ENCODE measurements at regions not wholly inside any gene's neighbourhood (a gene's known extent, or its start where the extent isn't known, plus 50 kb on each side); places are given as distances from the start of the nearest gene placed in this dataset.

DNA sequence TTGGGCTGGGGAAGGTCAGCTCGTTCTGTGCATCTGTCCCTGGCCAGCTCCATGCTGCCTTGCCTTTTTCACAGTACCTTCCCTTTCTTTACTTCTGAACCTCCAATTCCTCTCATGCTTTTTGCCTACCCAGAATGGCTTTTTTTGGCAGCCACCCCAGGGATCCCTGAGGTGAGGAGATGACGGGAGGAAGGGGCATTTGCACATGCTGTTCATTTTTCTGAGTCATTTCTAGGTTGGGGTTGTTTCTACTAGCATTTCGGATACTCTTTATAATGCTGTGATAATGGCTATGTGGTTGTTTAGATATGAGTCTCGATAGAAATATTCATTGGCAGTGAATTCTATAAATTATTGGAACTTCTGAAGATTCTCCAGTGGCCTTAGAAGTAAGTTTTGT lies 415.1 kb upstream of the FZD8 start:
- no peak for FAIRE-seq
- DNase-seq (ENCODE audit: insufficient read length): no peak
- TF ChIP-seq TAF1 (IDR thresholded peaks at IDR 0.05; ENCODE audit: borderline replicate concordance, low read depth, low read length) (no peak), POLR2A (IDR thresholded peaks at IDR 0.05; ENCODE audit: low read depth, low read length) (no peak), POLR2AphosphoS5 (IDR thresholded peaks at IDR 0.05; ENCODE audit: low read depth, low read length) (no peak)

DNA sequence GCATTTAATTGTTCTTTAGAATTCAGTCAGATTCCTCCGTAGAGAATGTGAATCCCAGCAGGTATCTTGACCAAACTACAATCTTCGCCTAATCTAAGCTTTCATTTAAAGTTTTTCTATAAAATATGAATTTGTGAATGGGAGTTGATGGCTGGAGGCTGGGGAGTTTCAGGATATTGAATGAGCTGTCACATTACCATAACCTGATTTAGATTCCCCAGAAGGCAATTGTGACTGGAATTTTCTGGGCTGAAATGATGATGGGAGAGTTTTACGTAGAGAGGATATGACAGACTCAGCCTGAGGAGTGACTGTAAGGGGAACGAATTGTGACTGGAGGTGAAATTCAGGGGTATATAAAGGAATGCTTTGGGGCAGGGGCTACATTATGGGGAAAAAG lies 411.7 kb upstream of the FZD8 start:
- FAIRE-seq (no peak), DNase-seq (ENCODE audit: insufficient read length) (no peak)
- TF ChIP-seq TAF1 (IDR thresholded peaks at IDR 0.05; ENCODE audit: borderline replicate concordance, low read depth, low read length): no peak
- no peak for TF ChIP-seq POLR2AphosphoS5 (IDR thresholded peaks at IDR 0.05; ENCODE audit: low read depth, low read length)
- no peak for TF ChIP-seq POLR2A (IDR thresholded peaks at IDR 0.05; ENCODE audit: low read depth, low read length)

DNA sequence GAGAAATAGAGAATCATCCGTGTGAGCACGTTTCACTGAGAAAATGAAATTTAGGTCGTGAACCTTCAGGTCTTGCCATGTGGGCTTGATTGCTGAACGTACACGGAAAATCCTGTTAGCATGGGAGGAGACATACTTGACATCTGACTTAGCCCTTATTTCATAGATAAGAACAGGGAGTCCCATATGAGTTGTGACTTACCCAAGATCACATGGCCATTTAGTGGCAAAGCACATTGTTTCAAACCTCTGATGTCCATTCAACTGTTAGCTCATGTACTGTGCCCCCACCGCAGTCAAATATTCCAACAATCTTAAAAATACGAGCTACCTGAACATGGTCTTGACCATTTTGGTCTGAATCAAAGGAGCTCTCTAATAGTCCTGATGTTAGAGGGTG lies 411.2 kb upstream of the FZD8 start:
- no peak for FAIRE-seq
- DNase-seq (ENCODE audit: insufficient read length): no peak
- TF ChIP-seq POLR2AphosphoS5 (IDR thresholded peaks at IDR 0.05; ENCODE audit: low read depth, low read length): no peak
- no peak for TF ChIP-seq POLR2A (IDR thresholded peaks at IDR 0.05; ENCODE audit: low read depth, low read length)
- no peak for TF ChIP-seq TAF1 (IDR thresholded peaks at IDR 0.05; ENCODE audit: borderline replicate concordance, low read depth, low read length)

DNA sequence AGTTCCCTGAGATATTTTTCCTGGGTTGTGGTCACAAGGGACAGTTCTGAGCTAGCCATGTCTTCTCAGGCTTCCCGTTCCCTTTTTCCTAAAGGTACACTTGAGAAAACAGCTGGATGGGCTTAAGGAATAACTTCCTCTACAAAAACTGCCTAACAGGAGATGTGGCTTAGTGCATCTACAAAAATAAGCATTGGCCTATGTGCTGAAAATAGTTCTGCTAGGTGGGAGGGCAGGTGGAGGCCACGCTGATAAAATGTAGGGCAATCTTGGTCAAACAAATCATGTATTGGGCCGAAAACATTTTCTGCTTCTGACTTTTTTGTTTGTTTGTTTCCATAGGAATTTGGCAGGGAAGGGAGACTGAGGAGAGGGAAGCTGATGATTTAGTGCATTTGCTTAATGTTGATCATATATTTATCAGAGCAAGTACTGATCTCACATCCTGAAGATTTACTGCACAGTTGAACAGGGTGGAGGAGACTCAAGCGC lies 409.4 kb upstream of the FZD8 start:
- DNase-seq (ENCODE audit: insufficient read length): no peak
- TF ChIP-seq TAF1 (IDR thresholded peaks at IDR 0.05; ENCODE audit: borderline replicate concordance, low read depth, low read length) (no peak), POLR2AphosphoS5 (IDR thresholded peaks at IDR 0.05; ENCODE audit: low read depth, low read length) (no peak), POLR2A (IDR thresholded peaks at IDR 0.05; ENCODE audit: low read depth, low read length) (no peak)
- no peak for FAIRE-seq

DNA sequence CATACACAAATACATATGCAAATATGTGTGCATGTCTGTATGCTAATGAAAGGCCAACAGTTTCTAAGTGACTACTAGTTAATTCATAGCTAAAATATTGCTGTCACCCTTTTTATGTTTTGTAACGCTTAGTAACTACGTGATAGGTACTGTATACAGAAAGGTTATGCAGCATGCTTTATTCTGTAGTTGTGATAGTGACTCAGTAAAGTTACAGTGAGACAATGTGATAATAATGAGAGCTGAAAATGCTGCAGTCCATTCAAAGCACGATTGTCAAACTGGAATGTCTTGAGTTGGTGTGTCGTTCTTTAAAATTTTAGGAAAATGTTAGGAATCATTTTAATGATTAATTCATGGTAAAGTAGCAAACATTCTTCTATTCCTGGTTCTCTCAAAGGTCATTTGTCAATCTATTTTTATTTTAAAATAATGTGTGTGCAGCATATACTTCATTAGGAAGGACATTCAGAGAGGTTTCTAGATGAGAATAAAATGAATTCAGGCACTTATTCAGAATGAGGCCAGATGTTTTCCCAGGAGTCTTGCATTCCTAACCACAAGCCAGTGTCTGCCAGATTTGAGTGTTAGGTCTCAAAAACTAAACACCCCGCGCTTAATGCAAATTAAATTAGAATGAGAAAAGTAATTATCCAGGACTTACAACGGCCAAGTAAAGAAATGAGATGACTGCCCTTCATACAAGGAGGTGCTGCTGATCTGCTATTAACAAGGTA lies 408.8 kb upstream of the FZD8 start:
- no peak for FAIRE-seq

DNA sequence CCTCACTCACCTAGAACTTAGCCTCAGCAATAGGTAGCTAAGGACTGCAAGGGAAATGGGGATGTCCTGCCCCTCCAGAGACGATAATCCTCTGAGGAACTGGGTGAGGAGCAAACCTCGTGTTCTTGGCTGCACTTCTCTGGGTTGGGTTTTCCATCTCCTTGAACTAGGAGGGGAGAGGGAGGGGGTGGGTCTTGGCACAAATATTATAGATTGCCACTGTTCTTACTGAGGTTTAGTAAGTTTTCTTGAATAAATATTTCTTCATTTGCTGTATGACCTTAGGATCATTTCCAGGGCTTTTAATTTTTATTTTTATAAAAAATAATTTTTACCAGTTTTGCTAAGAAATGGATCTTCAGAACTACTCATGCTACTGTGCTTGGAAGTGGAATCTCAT lies 406.7 kb upstream of the FZD8 start:
- FAIRE-seq (no peak), DNase-seq (ENCODE audit: insufficient read length) (no peak)
- TF ChIP-seq POLR2AphosphoS5 (IDR thresholded peaks at IDR 0.05; ENCODE audit: low read depth, low read length) (no peak), POLR2A (IDR thresholded peaks at IDR 0.05; ENCODE audit: low read depth, low read length) (no peak), TAF1 (IDR thresholded peaks at IDR 0.05; ENCODE audit: borderline replicate concordance, low read depth, low read length) (no peak)

More for the DNA sequence above, 408.8 kb upstream of the FZD8 start:
- DNase-seq (ENCODE audit: insufficient read length): no peak
- TF ChIP-seq TAF1 (IDR thresholded peaks at IDR 0.05; ENCODE audit: borderline replicate concordance, low read depth, low read length) (no peak), POLR2AphosphoS5 (IDR thresholded peaks at IDR 0.05; ENCODE audit: low read depth, low read length) (no peak), POLR2A (IDR thresholded peaks at IDR 0.05; ENCODE audit: low read depth, low read length) (no peak)

DNA sequence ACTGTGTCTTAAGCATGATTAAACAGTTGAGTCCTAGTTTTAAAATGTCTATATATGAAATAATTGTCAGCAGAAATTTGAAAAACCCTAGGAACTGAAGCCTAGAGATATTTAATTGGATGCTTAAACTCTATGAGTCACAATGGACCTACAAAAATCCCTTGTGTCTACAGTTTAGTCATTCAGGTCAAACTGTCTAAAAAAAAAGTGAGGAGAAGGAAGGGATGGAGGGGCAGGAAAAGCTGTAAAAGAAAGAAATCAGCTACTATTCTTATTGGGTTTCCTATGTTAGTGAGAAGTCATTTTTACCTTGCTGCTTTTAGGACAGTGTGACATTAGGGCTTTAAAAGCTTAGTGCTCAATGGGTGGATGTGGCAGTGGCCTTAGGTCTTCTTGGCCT lies 406.1 kb upstream of the FZD8 start:
- FAIRE-seq (no peak), DNase-seq (ENCODE audit: insufficient read length) (no peak)
- TF ChIP-seq TAF1 (IDR thresholded peaks at IDR 0.05; ENCODE audit: borderline replicate concordance, low read depth, low read length) (no peak), POLR2A (IDR thresholded peaks at IDR 0.05; ENCODE audit: low read depth, low read length) (no peak), POLR2AphosphoS5 (IDR thresholded peaks at IDR 0.05; ENCODE audit: low read depth, low read length) (no peak)

DNA sequence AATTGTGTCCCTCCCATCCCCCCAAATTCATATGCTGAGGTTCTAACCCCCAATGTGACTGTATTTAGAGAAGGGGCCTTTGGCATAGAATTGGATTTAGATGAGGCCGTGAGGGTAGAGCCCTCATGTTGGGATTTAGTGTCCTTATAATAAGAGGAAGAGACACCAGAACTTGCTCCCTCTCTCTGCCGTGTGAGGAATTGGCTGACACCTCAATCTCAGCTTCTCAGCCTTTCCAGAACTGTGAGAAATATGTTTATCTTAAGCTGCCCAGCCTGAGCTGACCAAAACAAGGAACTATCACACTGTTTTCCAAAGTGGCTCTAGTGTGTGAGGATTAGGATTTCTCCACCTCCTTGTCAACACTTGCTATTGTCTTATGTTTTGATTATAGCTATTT lies 400.0 kb upstream of the FZD8 start:
- DNase-seq (ENCODE audit: insufficient read length): no peak
- no peak for FAIRE-seq
- no peak for TF ChIP-seq POLR2AphosphoS5 (IDR thresholded peaks at IDR 0.05; ENCODE audit: low read depth, low read length)
- TF ChIP-seq POLR2A (IDR thresholded peaks at IDR 0.05; ENCODE audit: low read depth, low read length): no peak
- no peak for TF ChIP-seq TAF1 (IDR thresholded peaks at IDR 0.05; ENCODE audit: borderline replicate concordance, low read depth, low read length)

DNA sequence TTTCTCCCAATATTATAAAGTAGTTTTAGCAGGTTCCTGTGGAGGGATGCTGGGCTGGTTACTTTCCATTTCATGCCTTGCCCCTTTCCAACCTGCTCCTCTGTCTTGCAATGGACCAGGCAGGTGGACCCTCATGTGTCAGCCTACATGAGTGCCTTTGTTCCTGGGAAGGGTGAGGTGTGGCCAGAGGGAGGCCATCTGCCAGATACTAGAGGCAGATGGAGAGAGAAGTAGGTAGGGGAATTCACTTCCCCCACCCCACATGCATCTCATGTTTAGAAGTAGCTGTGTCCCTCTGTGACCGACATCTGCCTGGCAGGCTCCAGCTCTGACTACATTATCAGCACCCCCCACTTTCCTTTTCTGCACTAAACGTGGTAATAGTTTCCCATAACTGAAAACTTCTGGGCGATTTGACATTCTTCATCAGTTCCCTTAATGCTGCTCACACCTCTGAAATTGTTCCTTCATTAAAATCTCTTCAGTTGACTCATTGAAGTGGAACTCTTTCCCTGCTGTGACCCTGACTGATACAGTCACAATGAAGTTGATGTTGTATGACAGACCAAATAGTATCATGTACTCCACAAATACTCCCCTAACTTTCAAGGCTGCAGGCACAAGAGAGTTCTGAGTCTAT lies 396.3 kb upstream of the FZD8 start:
- DNase-seq (ENCODE audit: insufficient read length): no peak
- FAIRE-seq: no peak
- TF ChIP-seq POLR2A (IDR thresholded peaks at IDR 0.05; ENCODE audit: low read depth, low read length) (no peak), TAF1 (IDR thresholded peaks at IDR 0.05; ENCODE audit: borderline replicate concordance, low read depth, low read length) (no peak), POLR2AphosphoS5 (IDR thresholded peaks at IDR 0.05; ENCODE audit: low read depth, low read length) (no peak)

DNA sequence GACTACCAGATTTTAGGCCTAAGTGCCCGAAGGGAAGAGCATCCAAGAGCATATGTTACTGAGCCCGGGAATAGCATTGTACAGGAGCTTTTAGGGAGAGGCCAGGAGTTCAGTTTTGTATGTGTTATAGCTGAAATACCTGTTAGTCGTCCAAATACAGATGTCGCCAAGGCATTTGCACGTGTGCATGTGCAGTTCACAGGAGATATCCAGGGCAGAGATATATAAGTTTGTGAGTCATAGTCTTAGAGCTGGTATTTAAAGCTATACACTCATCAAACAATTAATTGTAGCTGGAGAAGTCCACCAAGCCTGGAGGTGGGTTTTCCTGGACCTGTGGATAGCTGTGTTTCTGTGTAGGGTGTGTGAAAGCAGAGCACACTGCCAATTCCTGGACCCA lies 394.0 kb upstream of the FZD8 start:
- no peak for DNase-seq (ENCODE audit: insufficient read length)
- FAIRE-seq: no peak
- no peak for TF ChIP-seq POLR2AphosphoS5 (IDR thresholded peaks at IDR 0.05; ENCODE audit: low read depth, low read length)
- no peak for TF ChIP-seq POLR2A (IDR thresholded peaks at IDR 0.05; ENCODE audit: low read depth, low read length)
- TF ChIP-seq TAF1 (IDR thresholded peaks at IDR 0.05; ENCODE audit: borderline replicate concordance, low read depth, low read length): no peak

DNA sequence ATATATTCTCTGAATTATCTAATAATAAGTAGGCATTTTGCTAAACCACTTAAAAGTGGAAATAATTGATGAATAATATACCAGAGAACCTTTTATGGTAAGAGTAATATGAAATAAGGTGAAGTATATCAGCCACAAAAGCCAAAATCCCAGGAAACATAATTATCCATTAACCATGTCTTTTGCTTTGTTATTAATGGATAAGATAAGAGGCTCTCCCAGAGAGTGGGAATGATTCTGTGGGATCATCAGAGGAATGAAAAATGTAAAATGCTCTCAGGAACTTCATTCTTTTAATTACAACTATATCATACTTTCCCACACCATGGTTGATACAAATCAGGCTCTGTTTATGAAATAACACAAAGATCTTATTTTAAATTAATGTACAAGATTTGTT lies 391.7 kb upstream of the FZD8 start:
- TF ChIP-seq POLR2AphosphoS5 (IDR thresholded peaks at IDR 0.05; ENCODE audit: low read depth, low read length): no peak
- TF ChIP-seq POLR2A (IDR thresholded peaks at IDR 0.05; ENCODE audit: low read depth, low read length): no peak
- no peak for TF ChIP-seq TAF1 (IDR thresholded peaks at IDR 0.05; ENCODE audit: borderline replicate concordance, low read depth, low read length)
- FAIRE-seq: no peak
- no peak for DNase-seq (ENCODE audit: insufficient read length)

DNA sequence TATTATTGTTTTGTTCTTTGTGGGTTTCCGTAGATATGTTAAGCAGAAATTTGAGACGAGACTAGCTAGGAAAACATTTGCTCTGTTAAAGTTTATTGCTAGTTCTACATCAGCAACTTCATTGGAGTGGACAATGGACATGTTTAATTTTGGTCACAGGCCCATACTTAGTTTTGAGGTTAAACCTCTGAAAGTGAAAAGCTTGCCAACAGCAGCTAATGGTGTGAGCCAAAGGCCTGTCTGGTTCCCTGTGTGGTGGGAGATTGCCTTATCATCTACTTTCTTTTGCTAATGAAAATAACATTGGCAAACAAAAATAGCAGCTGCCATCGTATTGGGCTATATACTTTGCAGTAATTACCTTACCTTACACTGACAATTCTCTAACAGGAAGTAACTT lies 388.4 kb upstream of the FZD8 start:
- no peak for FAIRE-seq
- DNase-seq (ENCODE audit: insufficient read length): no peak
- TF ChIP-seq POLR2AphosphoS5 (IDR thresholded peaks at IDR 0.05; ENCODE audit: low read depth, low read length): no peak
- TF ChIP-seq TAF1 (IDR thresholded peaks at IDR 0.05; ENCODE audit: borderline replicate concordance, low read depth, low read length): no peak
- no peak for TF ChIP-seq POLR2A (IDR thresholded peaks at IDR 0.05; ENCODE audit: low read depth, low read length)

All from GM12892 (cell line).